HUDEP-2 (cell line): ENCODE measurements at regions not wholly inside any gene's neighbourhood (a gene's known extent, or its start where the extent isn't known, plus 50 kb on each side); places are given as distances from the start of the nearest gene placed in this dataset.

Source experiments
- DNase-seq, 76 experiments: peaks; one replicate each; lab custom pipeline; 2025; ENCODE audit not compliant: unreplicated experiment in 76 of 76; lab: John Stamatoyannopoulos, UW

DNA sequence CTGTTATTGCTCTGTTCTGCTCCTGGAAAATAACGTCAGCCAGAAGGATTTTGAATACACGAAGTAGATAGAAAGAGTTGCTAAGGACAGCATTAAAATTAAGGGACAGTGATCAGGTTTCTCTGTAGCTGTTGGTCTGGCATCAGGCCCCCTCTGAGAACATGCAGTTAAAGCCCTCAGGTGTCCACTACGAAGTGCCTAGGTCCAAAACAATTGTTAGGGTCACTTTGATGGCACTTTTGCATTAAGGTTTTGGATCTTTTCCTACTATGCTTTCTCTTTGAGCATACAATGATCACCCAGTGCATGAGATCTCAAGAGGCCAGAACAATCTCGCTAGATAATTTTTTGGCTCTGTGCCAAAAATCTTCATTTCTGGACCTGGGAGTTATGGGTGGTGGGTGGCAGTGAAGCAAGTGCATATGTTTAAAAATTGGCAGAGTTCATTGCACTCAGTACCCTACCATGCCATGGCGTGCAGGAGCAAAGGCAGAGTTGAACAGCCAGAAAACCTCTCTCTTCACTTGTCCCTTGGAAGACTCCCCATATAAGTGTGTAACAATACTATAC is 797.6 kb downstream of the ROBO2 start:
- no peak for DNase-seq

DNA sequence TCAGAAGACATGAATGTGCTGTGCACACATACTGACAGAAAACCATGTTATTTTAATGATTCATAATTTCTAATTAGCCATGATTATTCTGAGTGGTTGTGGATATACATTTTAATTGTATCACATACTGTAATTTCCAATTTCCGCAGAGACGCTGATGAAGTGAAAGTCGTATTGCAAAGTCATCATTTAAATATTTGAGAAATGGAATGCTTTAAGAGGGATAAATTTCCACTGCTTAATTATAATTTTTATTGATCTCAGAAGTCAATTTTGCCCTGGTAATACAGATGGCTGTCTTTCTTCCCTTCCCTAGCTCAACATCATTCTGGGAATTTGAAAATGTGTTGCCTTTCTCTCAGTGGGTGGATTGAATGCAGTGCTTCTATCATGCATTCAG is 819.3 kb downstream of the ROBO2 start:
- no peak for DNase-seq

DNA sequence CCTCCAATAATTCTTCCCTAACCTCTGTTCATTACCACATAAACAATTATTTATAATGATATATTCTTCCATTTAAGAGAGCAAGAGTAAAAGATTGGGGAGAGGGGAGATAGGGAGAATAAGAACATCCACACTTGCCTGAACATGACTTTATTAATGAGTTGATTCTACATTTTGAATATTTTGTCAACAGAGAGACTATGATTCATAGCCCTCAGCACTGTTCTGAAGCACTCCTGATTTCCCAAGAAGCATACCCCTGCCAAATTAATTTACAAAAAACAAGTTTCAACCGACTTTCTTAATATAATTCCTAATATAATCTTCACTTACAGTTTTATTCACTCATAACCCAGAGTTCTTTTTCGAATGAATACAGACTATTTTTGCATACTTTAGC is 828.8 kb downstream of the ROBO2 start:
- no peak for DNase-seq

DNA sequence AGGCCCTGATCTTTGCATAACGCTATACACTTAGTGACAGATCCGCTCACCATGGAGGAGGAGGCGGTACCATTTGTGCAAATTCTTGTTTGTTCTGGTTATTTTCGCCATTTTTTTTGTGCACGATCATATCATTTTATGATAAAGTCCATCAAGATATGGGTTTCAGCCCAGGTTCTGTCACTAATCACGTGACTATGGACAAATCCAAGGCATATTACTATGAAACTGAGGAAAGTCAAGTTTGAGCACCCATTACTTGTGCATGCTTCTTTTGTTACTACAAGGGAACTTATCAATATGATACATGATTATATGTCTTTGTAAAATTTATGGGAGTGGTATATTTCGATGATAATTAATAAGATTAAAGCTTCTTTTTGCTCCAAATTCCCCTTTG is 829.5 kb downstream of the ROBO2 start:
- no peak for DNase-seq

DNA sequence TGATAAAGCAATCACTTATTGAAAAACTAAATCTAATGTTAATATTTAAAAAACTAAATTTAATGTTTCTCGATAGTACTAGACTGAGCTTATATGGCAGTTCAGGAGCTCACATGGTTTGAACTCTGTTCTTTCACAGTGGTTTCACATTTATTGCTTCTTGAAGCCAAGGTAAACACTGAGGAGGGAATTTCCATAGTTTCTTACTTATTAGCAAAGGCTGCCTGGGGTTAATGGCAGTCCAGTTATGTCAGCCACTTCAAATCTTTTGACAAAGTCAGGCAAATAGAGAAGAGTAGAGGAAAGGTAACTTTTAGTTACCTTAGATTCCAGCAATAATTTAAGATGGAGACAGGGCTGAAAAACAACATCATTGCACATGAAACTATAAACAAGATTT is 831.5 kb downstream of the ROBO2 start:
- no peak for DNase-seq

DNA sequence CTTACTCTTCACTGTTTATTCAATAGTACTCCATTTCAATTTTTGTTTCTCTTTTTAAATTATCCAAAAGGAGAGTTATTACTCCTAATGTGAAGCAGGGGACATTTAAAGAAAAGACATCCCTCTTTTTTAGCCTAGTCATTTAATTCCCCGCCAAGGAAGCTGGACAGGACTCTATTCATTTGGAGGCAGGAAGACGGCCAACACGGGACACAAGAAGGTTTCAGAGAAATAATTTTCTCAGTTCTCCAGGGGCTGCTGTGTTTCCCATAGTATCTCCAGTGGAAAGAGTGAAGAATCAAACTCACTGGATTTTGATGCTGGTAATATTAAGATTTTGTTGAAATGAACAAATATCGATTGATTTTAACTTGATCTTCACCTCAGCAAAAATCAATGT is 833.7 kb downstream of the ROBO2 start:
- no peak for DNase-seq

DNA sequence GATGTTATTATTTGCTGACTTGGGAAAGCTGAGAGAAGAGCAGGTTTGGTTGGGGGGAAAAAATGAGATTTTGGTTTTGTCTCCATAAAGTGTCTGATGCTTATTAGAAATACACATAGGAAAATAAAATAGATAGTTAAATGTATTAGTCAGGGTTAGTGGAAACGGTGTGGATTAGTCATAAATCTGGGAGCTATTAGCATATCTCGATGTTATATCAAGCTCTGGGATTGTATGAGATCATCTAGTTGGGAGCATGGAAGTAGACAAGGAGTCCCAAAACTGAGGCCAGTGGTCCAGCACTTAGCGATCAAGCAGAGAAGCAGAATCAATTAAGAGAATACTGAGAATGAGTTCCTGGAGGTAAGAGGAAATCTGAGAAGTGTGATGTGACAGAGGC is 845.5 kb downstream of the ROBO2 start:
- DNase-seq = no peak

DNA sequence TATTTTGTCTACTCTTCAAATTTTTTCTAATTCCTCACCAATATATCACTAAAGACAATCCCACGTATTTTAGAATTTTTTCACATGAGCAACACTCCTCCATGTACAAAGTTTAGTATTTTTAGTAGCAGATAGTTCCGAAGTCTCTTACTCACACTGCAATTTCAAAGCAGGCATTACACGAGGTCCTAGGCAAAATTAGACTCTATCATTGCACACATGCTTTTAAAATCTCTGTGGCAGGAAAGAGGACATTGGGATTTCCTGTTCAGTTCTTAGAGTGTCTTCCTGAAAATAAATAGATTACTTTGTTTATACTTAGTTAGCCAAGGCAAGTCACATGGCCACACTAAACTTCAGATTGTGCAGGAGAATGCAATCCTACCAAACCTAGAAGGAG is 847.7 kb downstream of the ROBO2 start:
- DNase-seq = no peak

DNA sequence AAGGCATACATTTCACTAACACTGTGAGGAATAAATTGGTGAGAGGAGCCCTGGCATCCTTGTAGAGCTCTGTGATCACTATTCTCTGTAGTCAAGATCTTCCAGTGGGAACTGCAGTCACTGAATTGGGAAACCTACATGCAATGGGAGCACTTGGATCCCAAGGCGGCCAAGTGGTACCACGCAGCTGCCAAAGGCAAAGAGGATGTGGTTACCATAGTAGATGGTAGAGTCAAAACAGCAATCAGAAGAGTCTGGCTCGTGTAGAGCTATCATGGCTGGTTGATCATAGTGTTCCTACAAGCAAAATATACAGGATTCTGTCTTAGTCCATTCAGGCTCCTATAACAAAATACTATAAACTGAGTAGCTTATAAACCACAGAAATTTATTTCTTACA is 849.7 kb downstream of the ROBO2 start:
- no peak for DNase-seq

DNA sequence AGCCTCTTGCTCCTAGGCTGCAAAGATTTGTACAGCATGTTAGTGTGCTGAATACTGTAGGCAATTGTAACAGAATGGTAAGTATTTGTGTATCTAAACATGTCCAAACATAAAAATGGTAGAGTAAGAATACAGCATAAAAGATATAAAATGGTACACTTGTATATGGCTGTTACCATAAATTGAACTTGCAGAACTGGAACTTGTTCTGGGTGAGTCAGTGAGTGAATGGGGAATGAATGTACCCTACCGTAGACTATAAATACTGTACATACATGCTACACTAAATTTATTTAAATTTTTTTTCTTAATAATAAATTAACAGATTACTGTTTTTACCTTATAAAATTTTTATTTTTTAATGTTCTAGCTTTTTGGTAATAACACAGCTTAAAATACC is 858.7 kb downstream of the ROBO2 start:
- no peak for DNase-seq

DNA sequence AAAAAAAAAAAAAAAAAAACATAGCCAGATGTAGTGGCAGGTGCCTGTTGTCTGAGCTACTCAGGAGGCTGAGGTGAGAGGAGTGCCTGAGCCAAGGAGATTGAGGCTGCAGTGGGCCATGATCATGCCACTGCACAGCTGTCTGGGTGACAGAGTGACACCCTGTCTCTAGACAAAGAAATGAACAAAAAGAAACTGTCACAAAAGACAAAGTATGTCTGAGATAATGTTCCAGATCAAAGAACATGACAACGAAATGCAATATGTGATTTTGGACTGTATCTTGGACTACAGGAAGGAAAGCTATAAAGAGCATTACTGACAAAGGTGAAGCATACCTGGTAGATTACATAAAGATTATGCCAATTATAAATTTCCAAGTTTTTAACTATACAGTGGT is 862.8 kb downstream of the ROBO2 start:
- no peak for DNase-seq

DNA sequence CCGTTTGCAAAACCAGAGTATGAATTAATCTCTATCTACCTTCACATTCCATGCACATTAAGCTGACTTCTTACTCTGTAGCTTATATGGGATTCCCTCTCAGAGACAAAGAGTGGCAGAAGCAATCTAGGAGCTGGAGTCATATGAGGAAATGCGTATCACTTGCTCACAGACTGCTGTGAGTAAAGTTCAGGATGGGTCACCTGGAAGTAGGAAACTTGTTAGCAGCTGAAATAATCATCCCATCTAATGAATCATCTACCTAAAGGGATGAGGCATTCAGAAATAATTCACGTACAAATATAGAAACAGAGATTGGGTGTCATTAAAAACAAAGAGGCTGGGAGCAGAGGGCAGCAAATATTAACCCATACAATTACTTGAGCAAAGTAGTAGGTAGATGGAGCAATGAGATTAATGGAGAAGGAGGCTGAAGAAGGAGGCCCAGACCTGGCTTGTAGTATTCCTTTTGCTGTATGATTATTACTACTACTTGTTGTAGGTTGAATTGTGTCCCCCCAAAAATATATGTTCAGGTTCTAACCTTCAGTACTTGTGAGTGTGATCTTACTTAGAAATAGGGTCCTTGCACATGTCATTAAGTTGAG is 866.3 kb downstream of the ROBO2 start:
- no peak for DNase-seq

DNA sequence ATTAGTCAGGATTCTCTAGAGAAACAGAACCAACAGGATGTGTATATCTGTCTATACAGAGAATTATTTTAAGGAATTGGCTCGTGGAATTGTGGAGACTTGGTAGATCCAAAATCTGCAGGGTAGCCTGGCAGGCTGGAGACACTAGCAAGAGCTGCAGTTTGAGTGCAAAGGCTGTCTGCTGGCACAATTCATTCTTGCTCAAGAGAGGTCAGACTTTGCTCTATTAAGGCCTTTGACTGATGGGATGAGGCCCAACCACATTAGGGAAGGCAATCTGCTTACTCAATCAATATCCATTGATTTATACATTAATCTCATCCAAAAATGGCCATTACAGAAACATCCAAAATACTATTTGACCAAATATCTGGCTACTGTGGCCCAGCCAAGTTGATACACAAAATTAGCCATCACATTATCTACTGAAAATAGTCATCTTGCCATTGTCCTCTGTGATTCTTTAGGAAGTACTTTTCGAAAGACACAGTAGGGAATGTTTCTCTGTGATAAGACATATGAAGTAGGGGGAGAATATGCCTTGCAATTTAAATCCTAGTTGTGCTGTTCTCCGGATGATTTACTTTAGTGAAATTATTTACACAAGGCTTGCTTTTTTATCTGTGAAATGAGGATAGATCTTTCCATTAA is 873.8 kb downstream of the ROBO2 start:
- DNase-seq = no peak

DNA sequence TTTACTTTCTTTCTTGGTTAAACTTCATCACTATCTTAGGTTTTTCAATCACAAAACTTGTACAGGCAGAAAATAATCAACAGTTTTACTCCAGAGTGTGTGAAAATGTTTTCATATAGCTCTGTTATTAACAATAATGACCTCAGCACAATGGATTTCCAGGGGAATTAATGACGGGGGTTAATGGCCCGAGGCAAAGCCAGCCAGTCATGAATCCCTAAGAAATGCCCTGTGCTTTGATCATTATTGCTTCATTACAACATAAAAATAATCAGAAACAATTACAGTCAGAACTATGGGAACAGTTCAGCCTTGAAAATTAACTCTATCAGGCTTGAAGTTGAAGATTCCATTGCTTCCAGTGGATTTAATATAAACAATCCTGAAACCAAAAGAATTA is 875.4 kb downstream of the ROBO2 start:
- no peak for DNase-seq

DNA sequence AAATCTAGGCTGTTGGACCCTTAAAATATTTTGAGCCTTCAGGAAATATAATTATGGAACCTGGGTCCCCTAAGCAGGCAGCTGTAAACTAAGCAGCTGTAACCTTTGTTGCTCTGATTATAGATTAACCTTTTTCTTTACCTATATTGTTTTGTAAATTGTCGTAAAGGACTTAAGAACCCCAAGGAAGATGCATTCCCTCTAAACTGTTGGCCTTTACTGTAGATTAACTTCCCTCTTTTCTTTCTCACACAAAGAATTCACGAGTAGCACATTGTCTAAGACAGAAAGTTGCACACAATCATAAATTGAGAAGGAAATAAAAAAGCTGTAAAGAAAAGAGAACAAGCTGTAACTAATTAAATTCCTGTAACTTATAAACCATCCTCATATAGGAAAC is 877.3 kb downstream of the ROBO2 start:
- no peak for DNase-seq

DNA sequence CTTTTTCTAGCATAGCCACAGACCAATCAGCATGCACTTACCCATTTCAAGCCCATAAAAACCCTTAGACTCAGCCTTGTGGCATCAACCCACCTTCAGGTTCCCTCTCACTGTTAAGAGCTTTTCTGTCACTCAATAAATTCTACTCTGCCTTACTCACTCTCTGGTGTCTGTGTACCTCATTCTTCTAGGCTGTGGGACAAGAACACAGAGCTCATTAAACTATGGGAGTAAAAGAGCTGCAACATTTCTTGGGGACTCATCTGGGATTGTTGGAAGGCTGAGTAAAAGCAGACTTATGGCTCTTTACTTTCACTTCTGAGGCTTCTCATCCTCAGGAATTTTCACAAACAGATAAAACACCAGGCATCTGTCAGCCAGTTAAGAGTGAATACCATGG is 879.3 kb downstream of the ROBO2 start:
- no peak for DNase-seq

DNA sequence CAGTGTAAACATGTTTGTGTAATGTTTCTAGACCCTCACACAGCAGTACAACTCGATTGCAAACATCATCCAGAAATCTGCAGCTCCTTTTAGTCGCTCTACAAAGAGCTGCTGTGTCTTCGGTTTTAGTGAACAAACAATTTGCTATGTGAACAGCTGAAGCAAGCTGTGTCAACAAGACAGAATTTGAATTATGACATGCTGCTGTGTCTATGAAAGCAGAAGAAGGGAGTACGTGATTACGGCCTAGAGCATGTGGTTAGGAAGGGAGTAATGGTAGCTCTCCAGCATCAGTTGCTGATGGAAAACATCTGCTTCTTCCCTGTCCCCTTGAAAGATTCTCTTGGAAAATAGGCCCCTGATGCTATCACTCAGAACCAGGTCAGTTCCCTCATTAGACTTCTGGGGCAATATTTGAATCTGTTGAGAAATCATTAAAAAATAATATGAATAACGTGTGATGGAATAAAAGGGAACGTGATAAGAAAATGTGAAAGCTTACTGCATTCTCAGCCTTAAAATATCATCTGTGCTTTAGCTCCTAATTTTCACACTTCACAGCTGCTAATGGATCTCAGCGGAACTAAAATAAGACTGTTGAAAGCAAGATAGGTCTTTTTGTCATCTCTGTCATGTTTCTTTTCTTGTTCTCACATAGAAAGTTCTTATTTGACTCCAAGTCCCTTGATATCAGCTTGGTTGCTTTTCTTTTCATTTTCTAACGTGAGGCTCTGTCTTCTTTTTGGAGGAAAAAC is 891.5 kb downstream of the ROBO2 start:
- DNase-seq = no peak

DNA sequence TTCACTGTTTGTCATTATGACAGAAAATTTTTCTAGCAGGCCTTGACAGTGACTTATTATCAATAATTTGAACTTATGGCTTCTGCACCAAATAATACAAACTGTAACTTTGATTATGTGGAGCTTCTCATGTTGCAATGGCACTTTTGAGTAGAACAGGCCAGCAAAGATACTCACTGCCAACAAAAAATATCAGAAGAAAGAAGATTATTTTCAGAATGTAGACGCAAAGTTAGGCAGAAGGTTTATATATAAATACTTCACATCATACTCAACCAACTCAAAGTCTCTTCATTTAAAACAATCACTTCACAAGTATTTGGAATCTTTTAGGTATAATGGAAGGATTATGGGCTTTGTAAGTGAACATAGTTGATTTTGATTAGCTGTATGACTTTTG is 893.0 kb downstream of the ROBO2 start:
- no peak for DNase-seq

DNA sequence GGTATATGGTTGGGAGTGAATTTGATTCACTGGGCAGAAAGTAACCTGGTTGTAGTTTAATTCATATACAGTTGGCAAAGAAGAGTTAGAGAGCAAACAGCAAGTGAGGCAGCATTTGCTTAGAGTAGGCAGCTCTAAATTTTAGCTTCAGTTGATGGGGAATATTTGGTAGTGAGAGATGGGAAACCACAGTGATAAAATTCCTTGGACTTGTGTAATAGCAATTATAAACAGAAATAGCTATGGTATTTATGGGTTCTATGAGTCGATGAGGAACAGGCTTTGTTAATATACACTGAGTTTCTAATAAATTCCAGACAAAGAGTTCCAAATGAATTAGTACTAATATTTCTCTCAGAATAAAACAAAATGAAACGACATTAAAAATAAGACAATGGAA is 894.0 kb downstream of the ROBO2 start:
- no peak for DNase-seq

DNA sequence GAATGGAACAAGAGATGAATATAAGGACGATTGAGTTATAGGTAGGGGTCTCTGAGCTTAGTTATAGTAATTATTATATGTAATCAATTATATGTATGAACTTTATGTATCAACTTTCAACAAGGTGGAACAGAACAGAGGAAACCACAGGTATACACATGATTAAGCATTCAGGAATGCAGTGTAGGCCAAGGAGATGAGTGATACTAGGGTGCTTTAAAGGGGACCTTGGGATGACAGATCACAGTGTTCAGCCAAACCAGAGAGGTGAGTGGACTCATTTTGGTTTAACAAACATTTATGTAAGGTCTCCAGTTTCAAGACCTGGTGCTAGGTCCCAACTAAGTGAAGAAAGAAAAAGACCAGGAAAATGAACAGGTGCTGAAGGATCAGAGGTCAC is 895.5 kb downstream of the ROBO2 start:
- no peak for DNase-seq

DNA sequence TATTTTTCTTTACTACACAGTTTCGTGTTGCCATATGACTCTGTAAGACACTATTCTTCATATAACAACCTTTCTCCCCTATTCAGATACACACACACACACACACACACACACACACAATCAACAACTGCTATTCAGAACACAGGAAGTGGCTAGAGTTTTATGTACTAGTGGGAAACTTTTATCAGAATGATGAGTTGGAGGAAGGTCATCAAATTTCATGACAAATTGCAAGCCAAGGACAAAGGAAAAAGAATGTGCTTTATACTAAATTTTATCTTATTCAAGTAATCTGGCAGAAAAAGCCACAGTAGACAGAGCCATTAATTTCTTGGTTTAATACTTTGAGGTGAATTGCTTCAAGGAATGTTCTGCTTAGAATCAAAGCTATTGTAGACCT is 899.8 kb downstream of the ROBO2 start:
- DNase-seq = no peak

DNA sequence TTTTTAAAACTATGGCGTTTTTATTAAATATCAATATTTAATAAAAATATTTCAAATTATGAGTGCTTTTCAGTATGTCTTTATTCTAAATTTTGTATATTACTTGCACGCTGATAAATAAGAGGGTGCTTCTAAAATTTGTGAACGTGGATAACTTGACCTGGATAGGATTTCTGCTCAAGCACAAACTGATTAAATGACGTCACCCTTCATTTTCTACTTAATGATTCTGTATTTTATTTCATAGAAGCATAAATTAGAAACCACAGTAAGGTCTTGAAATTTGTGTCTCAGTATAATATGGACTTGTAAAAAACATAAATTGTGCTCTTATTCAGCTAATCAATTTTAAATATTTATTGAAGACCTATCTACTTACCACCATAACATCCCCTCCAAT is 903.7 kb downstream of the ROBO2 start:
- no peak for DNase-seq
